HG02852 (cell line): ENCODE measurements at regions not wholly inside any gene's neighbourhood (a gene's known extent, or its start where the extent isn't known, plus 50 kb on each side); places are given as distances from the start of the nearest gene placed in this dataset.
"Not testable (repeated sequence)": the region's sequence is repeated elsewhere in the genome, so short reads cannot be mapped to it uniquely, and the experiment has no call there.

Experiments used
- ATAC-seq: cut with Tn5 transposase; IDR thresholded peaks from one replicate; pipeline ENCODE4 v1.9.1; 2021; ENCODE audit warnings: mild to moderate bottlenecking, moderate library complexity; ENCODE audit not compliant: unreplicated experiment

- no peak for ATAC-seq
These were observed 247.7 kb downstream of the PDCD6IP start for GRCh38 chr3:34046154-34046553.

GRCh38 chr3:34053626-34054025 lies 255.2 kb downstream of the PDCD6IP start:
- ATAC-seq: no peak

GRCh38 chr3:34056181-34056910 lies 257.9 kb downstream of the PDCD6IP start:
- peak; percentile 24 for ATAC-seq

- ATAC-seq: peak; percentile 96
These were observed 258.5 kb downstream of the PDCD6IP start for GRCh38 chr3:34056951-34057390.

- ATAC-seq: not testable (repeated sequence)
These were observed 262.6 kb downstream of the PDCD6IP start for GRCh38 chr3:34060995-34061394.

- no peak for ATAC-seq
These were observed 267.5 kb downstream of the PDCD6IP start for GRCh38 chr3:34065901-34066300.

- no peak for ATAC-seq
These were observed 267.9 kb downstream of the PDCD6IP start for GRCh38 chr3:34066328-34066727.

GRCh38 chr3:34066999-34067398 lies 268.6 kb downstream of the PDCD6IP start:
- ATAC-seq: no peak

- ATAC-seq: no peak
These were observed 269.2 kb downstream of the PDCD6IP start for GRCh38 chr3:34067536-34068051.

- no peak for ATAC-seq
These were observed 270.1 kb downstream of the PDCD6IP start for GRCh38 chr3:34068505-34068904.

GRCh38 chr3:34070831-34071585 lies 272.6 kb downstream of the PDCD6IP start:
- peak; percentile 41 for ATAC-seq

GRCh38 chr3:34072297-34072696 lies 273.9 kb downstream of the PDCD6IP start:
- ATAC-seq: peak; percentile 38

- ATAC-seq: no peak
These were observed 274.7 kb downstream of the PDCD6IP start for GRCh38 chr3:34073111-34073510.

- no peak for ATAC-seq
These were observed 275.5 kb downstream of the PDCD6IP start for GRCh38 chr3:34073961-34074360.

- ATAC-seq: no peak
These were observed 277.5 kb downstream of the PDCD6IP start for GRCh38 chr3:34075975-34076374.

- ATAC-seq: peak; percentile 69
These were observed 279.2 kb downstream of the PDCD6IP start for GRCh38 chr3:34077417-34078195.

GRCh38 chr3:34078418-34078817 lies 280.0 kb downstream of the PDCD6IP start:
- ATAC-seq: no peak

- not testable (repeated sequence) for ATAC-seq
These were observed 281.4 kb downstream of the PDCD6IP start for GRCh38 chr3:34079849-34080248.

GRCh38 chr3:34090379-34090778 lies 291.9 kb downstream of the PDCD6IP start:
- ATAC-seq: not testable (repeated sequence)

- no peak for ATAC-seq
These were observed 292.4 kb downstream of the PDCD6IP start for GRCh38 chr3:34090876-34091275.

GRCh38 chr3:34094280-34094679 lies 295.9 kb downstream of the PDCD6IP start:
- not testable (repeated sequence) for ATAC-seq
